CD14-positive monocyte (primary cell): ENCODE measurements at regions not wholly inside any gene's neighbourhood (a gene's known extent, or its start where the extent isn't known, plus 50 kb on each side); places are given as distances from the start of the nearest gene placed in this dataset.

Source experiments
- DNase-seq, 3 donors: peaks; one replicate each; pipeline ENCODE4 v3.0.0-alpha.2; 2011 to 2022
- H2AFZ ChIP-seq: 2 replicates; pipeline ENCODE4 v1.6.0; 2012; ENCODE audit warnings: mild to moderate bottlenecking, low read depth, low read length, inconsistent platforms; ENCODE audit not compliant: insufficient read depth, poor library complexity, severe bottlenecking
- H3K27ac ChIP-seq, 2 donors: 1 replicate in 1 of 2; 2 replicates in 1 of 2; pipeline ENCODE4 v1.5.1; 2012 to 2013; ENCODE audit warnings: low read length in 2 of 2, control low read depth in 1 of 2, inconsistent platforms in 1 of 2, low read depth in 1 of 2, mild to moderate bottlenecking in 1 of 2
- H3K27me3 ChIP-seq, 2 donors: one replicate each; pipeline versions ENCODE4 v1.6.0 to v1.6.1; 2011 to 2013; ENCODE audit warnings: low read length in 2 of 2; ENCODE audit not compliant: control insufficient read depth in 2 of 2, insufficient read depth in 2 of 2
- H3K36me3 ChIP-seq, 2 donors: replicated peaks in 1 of 2; 1 replicate in 1 of 2; 2 replicates in 1 of 2; pipeline versions ENCODE4 v1.5.1 to v1.6.1; 2012 to 2013; ENCODE audit warnings: low read length in 2 of 2, control low read depth in 1 of 2, inconsistent platforms in 1 of 2, mild to moderate bottlenecking in 1 of 2; ENCODE audit not compliant: insufficient read depth in 2 of 2, control insufficient read depth in 1 of 2
- H3K4me1 ChIP-seq, 2 donors: 1 replicate in 1 of 2; 2 replicates in 1 of 2; pipeline versions ENCODE4 v1.5.1 to v1.6.1; 2012 to 2013; ENCODE audit warnings: low read length in 2 of 2, control low read depth in 1 of 2, inconsistent platforms in 1 of 2, mild to moderate bottlenecking in 1 of 2, moderate library complexity in 1 of 2; ENCODE audit not compliant: insufficient read depth in 2 of 2, control insufficient read depth in 1 of 2
- H3K4me2 ChIP-seq: replicated peaks from 2 replicates; pipeline ENCODE3; 2012; ENCODE audit warnings: low read length, moderate library complexity, mild to moderate bottlenecking; ENCODE audit not compliant: poor library complexity, severe bottlenecking; ENCODE audit errors: extremely low read depth
- H3K4me3 ChIP-seq, 3 experiments: fragments of 200-600 bp in 1 of 3; sonication (generic) in 1 of 3; replicated peaks in 1 of 3; 1 replicate in 2 of 3; 2 replicates in 1 of 3; pipeline ENCODE4 v1.5.1; 2011 to 2013; ENCODE audit warnings: low read length in 3 of 3, mild to moderate bottlenecking in 3 of 3, control low read depth in 2 of 3, low read depth in 2 of 3, inconsistent platforms in 1 of 3, moderate library complexity in 1 of 3
- H3K79me2 ChIP-seq: 2 replicates; pipeline ENCODE4 v1.6.0; 2012; ENCODE audit warnings: mild to moderate bottlenecking, control low read depth, inconsistent platforms, low read length, moderate library complexity; ENCODE audit not compliant: insufficient read depth
- H3K9ac ChIP-seq: 2 replicates; pipeline ENCODE4 v1.6.0; 2017; ENCODE audit warnings: low read length, mild to moderate bottlenecking; ENCODE audit not compliant: insufficient read depth, poor library complexity, severe bottlenecking
- H3K9me3 ChIP-seq, 2 donors: replicated peaks in 1 of 2; 1 replicate in 1 of 2; 2 replicates in 1 of 2; pipeline versions ENCODE4 v1.5.1 to v1.6.1; 2012 to 2013; ENCODE audit warnings: low read length in 2 of 2, control low read depth in 1 of 2; ENCODE audit not compliant: control insufficient read depth in 1 of 2, insufficient read depth in 1 of 2
- H4K20me1 ChIP-seq: 2 replicates; pipeline ENCODE4 v1.6.0; 2012; ENCODE audit warnings: mild to moderate bottlenecking, low read length, control low read depth, moderate library complexity; ENCODE audit not compliant: insufficient read depth
- H3K27ac Mint-ChIP-seq, 7 donors: one replicate each; pipeline ENCODE4 v1.8.0; 2020; ENCODE audit warnings: mild to moderate bottlenecking in 7 of 7, mixed read lengths in 7 of 7, moderate library complexity in 6 of 7, inconsistent platforms in 2 of 7
- H3K27me3 Mint-ChIP-seq, 3 donors: one replicate each; pipeline ENCODE4 v1.8.0; 2021 to 2022; ENCODE audit warnings: low read depth in 3 of 3, mild to moderate bottlenecking in 3 of 3, mixed read lengths in 3 of 3, moderate library complexity in 3 of 3, inconsistent platforms in 1 of 3
- H3K36me3 Mint-ChIP-seq, 2 donors: one replicate each; pipeline ENCODE4 v1.8.0; 2020; ENCODE audit warnings: mixed read lengths in 2 of 2, inconsistent platforms in 1 of 2, mild to moderate bottlenecking in 1 of 2
- H3K4me1 Mint-ChIP-seq: one replicate; pipeline ENCODE4 v1.8.0; 2020; ENCODE audit warnings: mild to moderate bottlenecking, mixed read lengths
- H3K4me3 Mint-ChIP-seq, 2 donors: one replicate each; pipeline ENCODE4 v1.8.0; 2020; ENCODE audit warnings: mild to moderate bottlenecking in 2 of 2, mixed read lengths in 2 of 2, moderate library complexity in 1 of 2
- H3K9me3 Mint-ChIP-seq, 7 donors: one replicate each; pipeline ENCODE4 v1.8.0; 2020 to 2022; ENCODE audit warnings: mixed read lengths in 7 of 7, mild to moderate bottlenecking in 6 of 7, moderate library complexity in 6 of 7, inconsistent platforms in 2 of 7
- WGBS: methylation state at CpG from one replicate; pipeline ENCODE4 v1.1.5; 2013; ENCODE audit warnings: missing lambda C conversion rate; ENCODE audit not compliant: insufficient coverage; 5-methylcytosine and 5-hydroxymethylcytosine counted together
- intact Hi-C, 2 donors: fragments of 100-400 bp; cut with micrococcal nuclease; formaldehyde crosslinking; loops; one replicate each; pipeline versions ENCODE4 v1.15.0 to v1.15.1; 2023
- TF ChIP-seq, protein P1 (sequence below): fragments of 200-600 bp; IDR thresholded peaks from one replicate; pipeline ENCODE4 v1.8.0; 2022; ENCODE audit warnings: antibody characterized with exemption, mild to moderate bottlenecking

DNA sequence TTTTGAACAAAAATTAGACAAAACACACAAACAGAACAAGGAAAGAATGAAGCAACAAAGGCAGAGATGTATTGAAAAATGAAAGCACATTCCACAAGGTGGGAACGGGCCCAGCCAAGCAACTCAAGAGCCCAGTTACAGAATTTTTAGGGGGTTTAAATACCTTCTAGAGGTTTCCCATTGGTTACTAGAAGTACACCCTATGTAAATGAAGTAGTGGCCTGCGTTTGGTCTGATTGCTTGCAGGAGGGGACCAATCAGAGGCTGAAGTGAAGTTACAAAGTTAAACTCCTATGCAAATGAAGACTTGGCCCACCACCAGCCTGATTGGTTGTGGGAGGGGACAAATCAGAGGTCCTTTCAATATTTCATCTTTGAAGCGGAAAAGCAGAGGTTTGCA, 593.7 kb upstream of the MMS22L start:
- no peaks in the 10 kb centered on the region for H3K79me2 ChIP-seq
- TF ChIP-seq, protein P1, sequence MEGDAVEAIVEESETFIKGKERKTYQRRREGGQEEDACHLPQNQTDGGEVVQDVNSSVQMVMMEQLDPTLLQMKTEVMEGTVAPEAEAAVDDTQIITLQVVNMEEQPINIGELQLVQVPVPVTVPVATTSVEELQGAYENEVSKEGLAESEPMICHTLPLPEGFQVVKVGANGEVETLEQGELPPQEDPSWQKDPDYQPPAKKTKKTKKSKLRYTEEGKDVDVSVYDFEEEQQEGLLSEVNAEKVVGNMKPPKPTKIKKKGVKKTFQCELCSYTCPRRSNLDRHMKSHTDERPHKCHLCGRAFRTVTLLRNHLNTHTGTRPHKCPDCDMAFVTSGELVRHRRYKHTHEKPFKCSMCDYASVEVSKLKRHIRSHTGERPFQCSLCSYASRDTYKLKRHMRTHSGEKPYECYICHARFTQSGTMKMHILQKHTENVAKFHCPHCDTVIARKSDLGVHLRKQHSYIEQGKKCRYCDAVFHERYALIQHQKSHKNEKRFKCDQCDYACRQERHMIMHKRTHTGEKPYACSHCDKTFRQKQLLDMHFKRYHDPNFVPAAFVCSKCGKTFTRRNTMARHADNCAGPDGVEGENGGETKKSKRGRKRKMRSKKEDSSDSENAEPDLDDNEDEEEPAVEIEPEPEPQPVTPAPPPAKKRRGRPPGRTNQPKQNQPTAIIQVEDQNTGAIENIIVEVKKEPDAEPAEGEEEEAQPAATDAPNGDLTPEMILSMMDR, result no peak
- H4K20me1 ChIP-seq, result no peaks in the 10 kb centered on the region
- H2AFZ ChIP-seq, result no peak overlapping the region
- H3K4me1 Mint-ChIP-seq, result no peaks in the 10 kb centered on the region
- DNase-seq, result no peak
- no peak overlapping the region for H3K4me3 Mint-ChIP-seq
- H3K4me1 ChIP-seq, result no peaks in the 10 kb centered on the region
- no peak overlapping the region for H3K9ac ChIP-seq
- H3K27me3 ChIP-seq, result no peaks in the 10 kb centered on the region
- no peak overlapping the region for H3K27ac ChIP-seq
- no peak overlapping the region for H3K4me2 ChIP-seq
- no peak overlapping the region for H3K4me3 ChIP-seq
- intact Hi-C loops, result no loop called here
- H3K27ac Mint-ChIP-seq, result no peak overlapping the region
- H3K9me3 ChIP-seq, result no peaks in the 10 kb centered on the region
- no peaks in the 10 kb centered on the region for H3K36me3 Mint-ChIP-seq
- H3K9me3 Mint-ChIP-seq, result no peaks in the 10 kb centered on the region
- 85% methylated on average over 2 of the region's 3 CpGs for WGBS
- H3K27me3 Mint-ChIP-seq, result no peaks in the 10 kb centered on the region
- H3K36me3 ChIP-seq, result no peaks in the 10 kb centered on the region

DNA sequence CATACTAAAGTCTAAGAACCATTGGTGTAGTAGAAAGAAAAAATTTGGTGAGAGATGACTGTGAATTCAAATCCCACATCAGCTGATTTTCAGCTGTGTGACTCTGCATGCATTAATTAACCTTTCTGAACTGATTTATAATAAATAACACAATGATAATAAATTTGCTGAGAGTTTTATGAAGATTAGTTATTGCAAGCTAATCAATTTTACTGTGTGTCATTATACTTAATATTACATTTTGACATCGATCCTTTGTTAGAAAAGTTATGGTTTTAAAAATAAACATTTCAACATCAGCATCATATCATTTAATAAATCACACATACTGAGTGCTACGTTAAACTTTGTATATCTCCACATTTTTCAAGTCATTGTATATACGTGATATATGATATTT, 599.7 kb upstream of the MMS22L start:
- H3K36me3 Mint-ChIP-seq, result no peaks in the 10 kb centered on the region

More for the DNA sequence above, 599.7 kb upstream of the MMS22L start:
- intact Hi-C loops, result no loop called here
- no peak overlapping the region for H3K4me2 ChIP-seq
- no peak for DNase-seq
- no peaks in the 10 kb centered on the region for H3K9me3 ChIP-seq
- H3K27ac ChIP-seq, result no peak overlapping the region
- no CpG with 5 or more reads among the region's 3 CpGs for WGBS
- H3K4me3 ChIP-seq, result no peak overlapping the region
- Mint-ChIP-seq H3K27me3 (no peaks in the 10 kb centered on the region), H3K4me3 (no peak overlapping the region), H3K4me1 (no peaks in the 10 kb centered on the region), H3K9me3 (no peaks in the 10 kb centered on the region), H3K27ac (no peak overlapping the region)
- H3K79me2 ChIP-seq, result no peaks in the 10 kb centered on the region
- TF ChIP-seq, protein P1, result no peak
- H3K36me3 ChIP-seq, result no peaks in the 10 kb centered on the region
- H4K20me1 ChIP-seq, result no peaks in the 10 kb centered on the region
- H2AFZ ChIP-seq, result no peak overlapping the region
- no peaks in the 10 kb centered on the region for H3K27me3 ChIP-seq
- no peaks in the 10 kb centered on the region for H3K4me1 ChIP-seq
- H3K9ac ChIP-seq, result no peak overlapping the region
